SK-N-DZ (cell line): ENCODE measurements at regions not wholly inside any gene's neighbourhood (a gene's known extent, or its start where the extent isn't known, plus 50 kb on each side); places are given as distances from the start of the nearest gene placed in this dataset.
"Not testable (repeated sequence)": the region's sequence is repeated elsewhere in the genome, so short reads cannot be mapped to it uniquely, and the experiment has no call there.

Source experiments
- DNase-seq: peaks from one replicate; pipeline ENCODE4 v3.0.0-alpha.2; 2015; ENCODE audit warnings: low spot score

DNA sequence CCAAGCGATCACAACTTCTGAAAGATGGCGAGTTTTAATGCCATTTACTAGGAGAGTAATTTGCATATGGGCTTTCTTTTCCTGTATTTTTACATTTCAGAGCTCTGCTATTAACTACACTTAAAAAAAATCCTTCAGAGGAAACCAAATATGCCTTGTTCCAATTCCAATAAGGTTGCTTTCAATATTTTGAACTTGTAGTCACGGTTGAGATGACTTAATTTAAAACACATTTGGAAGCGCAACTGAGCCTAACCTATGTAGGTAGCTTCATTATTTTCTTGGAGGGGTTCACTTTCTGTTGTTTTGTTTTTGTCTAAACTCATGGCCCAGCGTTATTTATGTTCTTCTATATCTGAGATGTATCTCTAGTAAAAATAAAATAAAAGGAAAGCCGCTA lies 93.4 kb downstream of the BLID start:
- no peak for DNase-seq

DNA sequence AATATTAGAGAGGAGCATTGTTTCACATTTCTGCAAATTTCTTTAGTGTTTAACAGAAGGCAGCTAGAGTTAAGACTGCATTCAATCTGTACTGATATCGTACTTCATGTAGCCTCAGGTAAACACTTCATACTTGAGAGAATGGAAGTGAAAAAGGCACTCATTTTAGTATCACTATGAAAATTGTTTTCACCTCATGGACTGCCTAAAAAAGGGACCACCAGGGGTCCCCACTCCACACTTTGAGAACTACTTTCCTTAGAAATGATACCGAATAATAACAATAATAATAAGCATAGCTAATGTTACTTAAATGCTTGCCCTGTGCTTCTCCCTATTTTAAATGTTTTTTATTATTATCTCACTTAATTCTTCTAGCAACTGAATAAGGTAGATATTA lies 95.1 kb downstream of the BLID start:
- DNase-seq, result no peak

DNA sequence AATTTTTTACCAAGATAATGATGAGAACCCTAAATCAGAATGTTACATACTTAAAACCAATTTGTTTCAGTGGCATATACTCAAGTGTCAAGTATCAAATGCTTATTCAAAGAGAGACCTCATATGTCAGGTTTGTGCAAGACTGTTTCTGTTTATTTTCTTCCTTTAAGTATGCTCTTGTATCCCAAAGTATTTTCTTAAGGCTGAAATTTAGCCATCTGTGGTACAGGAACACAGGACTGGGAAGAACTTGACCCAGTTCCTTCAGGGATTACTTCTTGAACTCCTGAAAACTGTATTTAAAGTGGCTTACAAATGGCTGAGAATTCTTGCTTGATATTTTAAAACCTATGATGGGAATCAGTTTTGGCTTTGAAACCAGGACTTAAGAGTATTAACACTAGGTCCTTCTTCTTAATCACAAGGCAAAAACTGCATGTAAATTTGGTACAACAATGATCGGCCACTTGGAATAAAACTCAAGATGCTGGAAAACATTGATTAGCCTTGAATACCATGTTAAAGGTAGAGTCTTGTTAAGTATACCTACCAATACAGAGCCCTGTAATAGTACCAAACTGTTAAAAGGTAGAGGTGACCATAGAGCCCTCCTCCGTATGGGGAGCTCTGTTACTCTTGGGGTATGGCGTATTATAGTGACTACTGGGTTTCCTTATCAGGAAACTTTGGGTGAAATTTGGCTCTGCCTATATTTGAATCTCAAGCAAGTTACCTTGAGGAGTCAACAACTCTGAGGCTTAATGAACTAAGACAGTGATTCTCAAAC lies 95.9 kb downstream of the BLID start:
- DNase-seq, result no peak

DNA sequence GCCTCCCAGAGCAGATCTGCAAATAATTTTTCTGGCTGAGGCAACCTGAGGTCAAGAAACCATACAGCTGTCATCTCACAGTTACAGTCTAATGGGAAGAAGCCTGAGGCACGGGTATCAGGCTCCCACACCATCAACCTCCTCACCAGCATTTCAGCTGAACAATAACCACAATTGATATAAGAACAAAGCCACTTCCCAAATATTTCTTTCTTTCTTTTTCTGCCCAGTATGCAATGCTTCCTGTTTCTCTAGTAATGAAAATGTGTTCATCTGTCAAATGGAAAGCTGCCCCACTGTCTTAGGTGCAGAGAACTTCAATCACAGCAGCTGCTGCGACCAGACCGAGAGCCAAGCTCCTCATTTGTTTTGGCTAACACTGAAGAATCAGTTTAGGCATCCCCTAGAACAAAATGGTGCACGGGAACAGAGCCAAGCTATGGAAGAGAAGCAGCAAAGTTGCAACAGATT lies 108.4 kb downstream of the BLID start:
- DNase-seq, result no peak

DNA sequence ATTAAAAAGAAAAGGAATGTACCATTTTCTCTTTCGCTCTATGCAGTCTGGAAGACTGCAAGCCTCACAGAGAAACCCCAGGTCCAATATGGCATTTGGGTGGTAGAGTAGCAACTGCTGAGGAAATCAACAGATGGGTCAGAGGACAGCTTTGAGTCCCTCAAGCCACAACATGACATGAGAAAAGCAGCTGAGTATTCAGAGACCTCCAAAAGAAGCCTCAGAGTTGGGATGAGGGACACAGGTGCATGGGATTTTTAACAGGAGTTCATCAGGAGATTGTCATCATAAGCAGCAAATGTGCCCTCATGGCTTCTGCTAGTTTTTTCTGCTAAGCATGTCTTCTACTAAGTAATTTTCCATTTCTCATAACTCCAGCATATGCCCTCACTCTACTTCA lies 111.6 kb downstream of the BLID start:
- DNase-seq, result no peak

DNA sequence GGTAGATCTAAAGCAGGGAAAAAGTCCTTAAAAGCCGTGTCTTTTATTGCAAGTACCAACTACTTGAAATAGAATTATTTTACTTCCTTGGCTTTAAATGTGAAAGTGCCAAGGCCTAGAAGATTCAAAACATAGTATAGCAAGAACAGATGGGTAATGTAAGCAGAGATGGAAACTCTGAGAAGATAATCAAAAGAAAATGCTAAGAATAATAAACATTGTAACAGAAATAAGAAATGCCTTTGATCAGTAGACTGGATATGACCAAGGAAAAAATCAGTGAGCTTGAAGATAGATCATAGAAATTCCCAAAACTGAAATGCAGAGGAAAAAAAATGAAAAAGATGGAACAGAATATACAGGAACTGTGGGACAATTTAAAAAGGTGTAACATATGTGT lies 113.1 kb downstream of the BLID start:
- no peak for DNase-seq

DNA sequence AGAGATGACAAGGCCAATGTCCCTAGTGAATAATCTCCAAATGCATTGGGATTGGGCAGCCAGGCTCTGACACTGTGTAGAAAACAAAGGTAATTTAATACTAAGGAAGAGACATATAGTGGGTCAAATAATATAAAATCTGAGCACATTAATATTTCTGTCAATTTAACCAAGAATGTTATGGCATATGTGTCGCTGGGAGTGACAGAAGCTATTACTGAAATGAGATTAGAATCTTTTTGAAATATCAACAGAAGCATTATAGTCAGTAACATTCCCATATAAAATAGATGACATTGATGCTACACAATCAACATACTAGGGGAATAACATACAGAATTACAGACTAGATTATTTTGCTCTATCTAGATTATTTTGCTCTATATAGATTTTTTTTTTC lies 114.0 kb downstream of the BLID start:
- DNase-seq, result no peak

DNA sequence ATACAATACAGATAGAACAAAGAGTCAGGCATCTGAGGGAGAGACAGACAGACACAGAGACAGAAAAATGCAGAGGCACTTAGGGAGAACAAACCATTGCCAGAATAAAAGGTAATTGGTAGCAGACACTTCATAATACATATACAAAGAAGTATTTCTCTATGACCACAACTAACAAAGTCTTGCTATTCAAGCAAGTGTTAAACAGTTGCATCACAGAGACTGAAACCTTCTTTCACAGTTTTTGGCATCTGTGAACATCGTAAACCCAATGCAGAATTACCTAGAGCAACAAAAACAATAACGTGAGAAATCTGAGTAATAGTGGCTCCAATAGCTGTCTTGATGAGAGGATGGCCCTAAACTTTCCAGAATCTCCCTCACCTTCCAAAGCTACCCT lies 116.4 kb downstream of the BLID start:
- no peak for DNase-seq

DNA sequence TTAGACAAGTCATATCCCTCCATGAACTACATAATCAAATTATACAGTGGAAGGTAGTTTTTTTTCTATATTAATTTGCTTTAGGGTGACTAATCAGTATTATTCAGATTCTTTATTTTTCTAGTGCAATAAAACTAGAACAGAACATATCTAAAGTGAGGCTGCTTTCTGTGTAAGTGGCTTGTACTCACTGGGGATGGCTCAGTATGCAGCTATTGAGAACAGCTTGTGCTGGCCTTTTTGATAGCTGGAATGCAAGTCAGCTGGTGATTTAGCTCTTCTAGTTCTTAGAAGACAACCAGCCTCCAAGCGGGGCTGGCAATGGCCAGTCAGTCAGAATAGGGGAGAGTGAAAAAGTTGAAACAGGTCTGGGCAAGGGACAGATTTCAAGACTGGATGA lies 119.4 kb downstream of the BLID start:
- no peak for DNase-seq

DNA sequence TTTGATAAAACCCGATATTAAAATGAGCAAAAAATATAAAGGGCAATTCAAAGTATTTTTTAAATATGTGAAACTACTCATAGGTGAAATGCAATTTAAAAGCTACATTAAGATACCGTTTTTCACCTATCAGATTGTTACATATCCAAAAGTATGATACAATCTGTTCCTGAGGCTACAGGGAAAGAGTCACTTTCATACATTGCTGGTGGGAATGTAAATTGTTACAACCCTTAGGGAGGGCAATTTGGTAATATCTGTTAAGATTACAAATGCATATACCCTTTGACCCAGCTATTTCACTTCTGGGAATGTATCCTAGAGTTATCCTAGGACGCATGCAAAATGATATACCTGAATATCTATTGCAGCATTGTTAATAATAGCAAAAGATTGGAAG lies 132.1 kb downstream of the BLID start:
- no peak for DNase-seq

DNA sequence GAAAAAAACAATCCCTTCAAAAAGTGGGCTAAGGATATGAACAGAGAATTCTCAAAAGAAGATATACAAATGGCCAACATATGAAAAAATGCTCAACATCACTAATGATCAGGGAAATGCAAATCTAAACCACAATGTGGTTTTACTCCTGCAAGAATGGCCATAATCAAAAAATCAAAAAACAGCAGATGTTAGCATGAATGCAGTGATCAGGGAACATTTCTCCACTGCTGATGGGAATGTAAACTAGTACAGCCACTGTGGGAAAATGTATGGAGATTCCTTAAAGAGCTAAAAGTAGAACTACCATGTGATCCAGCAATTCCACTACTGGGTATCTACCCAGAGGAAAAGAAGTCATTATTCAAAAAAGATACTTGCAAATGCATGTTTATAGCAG lies 138.1 kb downstream of the BLID start:
- not testable (repeated sequence) for DNase-seq

DNA sequence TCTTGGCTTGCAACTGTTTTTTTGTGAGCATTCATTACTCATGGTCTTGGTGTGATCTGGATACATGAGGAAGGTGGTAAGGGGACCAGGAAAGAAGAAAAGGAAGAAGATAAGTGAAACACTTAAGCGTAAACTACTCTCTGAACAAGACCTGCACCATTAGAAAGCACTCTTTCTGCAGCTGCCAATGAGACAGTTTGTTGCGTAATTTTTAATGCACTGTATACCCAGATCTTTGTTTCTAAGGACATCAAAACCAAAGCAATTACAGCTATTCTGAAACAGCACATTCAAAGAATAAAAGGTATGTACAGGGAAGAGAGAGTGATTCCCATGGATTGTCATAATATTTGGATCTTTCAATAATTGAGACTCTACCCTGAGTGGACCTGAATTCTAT lies 147.4 kb downstream of the BLID start:
- no peak for DNase-seq

DNA sequence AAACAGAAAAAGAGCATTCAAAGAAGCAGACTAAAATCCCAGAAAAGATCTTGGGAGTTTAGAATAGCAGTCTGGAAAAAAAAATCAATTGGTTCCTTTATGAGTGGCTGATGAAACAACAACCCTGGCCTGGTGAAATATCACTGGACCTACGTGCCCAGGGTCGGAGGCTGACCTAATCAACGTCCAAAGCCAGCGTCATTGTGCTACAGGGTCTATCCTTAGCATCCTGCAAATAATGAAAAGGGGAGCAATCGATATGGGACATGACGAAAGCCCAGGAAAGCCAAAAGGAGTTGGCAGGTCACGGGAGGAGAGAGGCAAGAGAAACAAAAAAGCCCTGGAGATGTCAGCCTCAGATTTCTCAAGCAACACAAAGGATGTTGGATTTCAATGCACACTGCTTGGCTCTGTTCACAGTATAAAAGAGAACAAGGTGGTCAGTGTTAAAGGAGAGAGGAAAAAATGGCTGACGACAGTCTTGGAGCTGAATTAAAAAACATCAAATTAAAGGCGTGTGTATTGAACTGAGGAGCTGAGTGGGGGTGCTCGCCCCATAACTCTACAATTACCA lies 148.8 kb downstream of the BLID start:
- no peak for DNase-seq

DNA sequence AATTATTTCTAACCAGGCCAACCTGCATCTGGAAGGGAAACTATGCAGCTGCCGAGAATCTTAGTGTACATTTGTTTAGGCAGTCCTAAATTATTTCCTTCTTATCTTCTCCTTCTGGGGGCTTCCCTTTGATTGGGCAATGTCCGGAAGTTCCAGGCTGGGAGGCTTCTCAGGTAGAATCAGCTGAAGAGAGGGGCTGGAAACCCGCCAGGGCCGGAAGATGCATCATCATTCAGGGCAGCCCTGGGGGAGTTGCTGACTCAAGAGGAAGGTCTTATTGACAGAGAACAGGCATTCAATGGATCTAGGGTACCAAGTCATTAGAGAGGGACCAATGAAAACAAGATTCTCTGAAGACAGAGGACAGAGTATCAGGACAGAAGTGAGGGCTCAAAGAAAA lies 150.7 kb downstream of the BLID start:
- DNase-seq, result peak; percentile 1

DNA sequence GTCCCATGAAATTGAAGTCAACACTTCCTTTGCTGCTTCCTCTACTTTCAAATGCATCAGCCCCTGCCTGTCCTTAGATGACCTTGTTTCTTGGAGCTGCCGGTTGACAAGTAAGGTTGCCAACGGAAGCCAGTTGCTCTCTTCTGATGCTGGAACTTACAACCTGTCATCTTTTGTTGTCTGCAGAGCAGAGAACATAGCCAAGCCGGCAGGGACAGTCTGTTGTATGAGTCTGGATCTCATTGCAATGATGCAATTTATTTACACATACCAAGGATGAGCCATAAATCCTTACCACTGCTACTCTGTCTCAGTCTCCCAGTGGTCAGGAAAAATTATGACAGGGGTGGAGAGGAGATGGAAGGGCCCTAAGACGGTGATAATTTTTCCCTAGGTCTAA lies 151.4 kb downstream of the BLID start:
- DNase-seq, result peak; percentile 69

DNA sequence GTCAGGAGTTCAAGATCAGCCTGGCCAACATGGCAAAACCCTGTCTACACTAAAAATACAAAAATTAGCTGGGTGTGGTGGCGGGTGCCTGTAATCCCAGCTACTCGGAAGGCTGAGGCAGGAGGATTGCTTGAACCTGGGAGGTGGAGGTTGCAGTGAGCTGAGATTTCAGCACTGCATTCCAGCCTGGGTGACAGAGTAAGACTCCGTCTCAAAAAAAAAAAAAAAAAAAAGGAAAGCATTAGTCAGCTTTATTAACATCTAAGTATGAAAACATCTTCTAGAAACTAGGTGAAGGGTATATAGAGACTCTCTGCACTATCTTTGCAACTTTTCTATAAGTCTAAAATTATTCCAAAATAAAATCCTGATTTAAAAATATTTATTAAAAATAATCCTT lies 152.2 kb downstream of the BLID start:
- DNase-seq, result not testable (repeated sequence)

DNA sequence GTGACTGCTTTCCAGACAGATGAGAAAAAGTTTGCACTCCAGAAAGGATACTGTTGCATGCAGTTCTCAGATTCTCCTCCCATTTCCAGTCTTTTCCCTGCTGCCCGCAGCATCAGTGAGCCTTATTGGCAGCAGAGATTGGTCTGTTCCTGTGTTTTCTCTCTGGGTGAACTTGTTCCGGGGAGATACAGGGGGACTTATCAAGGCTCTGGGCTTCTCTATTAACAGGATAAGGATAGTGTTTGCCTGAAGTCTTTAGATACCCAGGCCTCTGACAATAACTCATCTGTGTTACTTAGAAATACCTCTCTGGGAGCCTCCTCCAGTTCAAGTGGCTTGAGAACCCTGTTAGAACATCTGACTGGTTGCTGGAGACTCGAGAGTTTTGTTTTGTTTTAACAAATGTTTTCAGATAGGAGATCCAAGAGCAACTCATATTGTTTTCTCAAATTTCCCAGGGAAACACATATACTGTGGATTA lies 154.7 kb downstream of the BLID start:
- no peak for DNase-seq

DNA sequence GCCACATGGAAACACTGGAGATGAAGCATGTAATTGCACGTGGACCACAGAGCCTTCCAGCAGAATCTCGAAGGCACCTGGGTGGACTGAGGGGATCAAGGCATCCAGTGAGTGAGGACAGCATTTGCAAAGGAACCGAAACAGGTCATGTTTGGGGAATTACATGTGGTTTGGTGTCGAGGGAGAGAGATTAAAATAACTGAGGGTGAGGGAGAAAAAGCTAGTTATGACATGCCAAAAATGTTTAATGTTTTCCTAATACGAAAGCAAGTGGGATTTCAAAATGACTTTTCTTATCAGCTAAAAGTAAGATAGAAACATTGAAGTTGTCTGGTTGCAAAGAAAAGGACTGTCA lies 157.1 kb downstream of the BLID start:
- no peak for DNase-seq

DNA sequence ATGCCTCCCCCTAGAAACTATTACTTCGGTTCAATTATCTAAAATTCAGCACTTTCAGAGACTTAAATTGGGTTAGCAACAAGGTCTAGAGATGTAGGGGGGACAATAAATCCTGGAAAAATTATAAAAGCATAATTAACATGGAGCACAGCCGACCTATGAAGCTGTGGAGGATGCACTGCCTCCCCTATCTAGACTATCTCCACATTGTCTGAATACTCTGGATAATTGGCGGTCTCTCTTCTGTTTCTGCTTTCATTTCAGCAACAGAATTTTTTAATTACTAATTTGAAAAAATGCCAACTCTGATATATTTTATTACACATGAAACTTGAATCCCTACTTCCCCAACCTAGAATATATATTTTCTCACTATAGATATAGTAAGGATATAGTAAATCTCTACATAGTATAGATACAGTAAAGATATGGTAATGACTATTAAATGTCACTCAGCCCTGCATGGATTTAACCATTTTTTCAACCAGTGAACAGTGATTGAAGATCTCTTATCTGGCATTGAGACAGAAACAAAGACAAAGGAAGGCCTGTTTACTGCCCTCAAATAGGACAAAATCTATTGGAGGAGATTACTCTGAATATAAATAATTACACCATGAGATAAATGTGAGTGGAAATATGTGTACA lies 157.6 kb downstream of the BLID start:
- no peak for DNase-seq

DNA sequence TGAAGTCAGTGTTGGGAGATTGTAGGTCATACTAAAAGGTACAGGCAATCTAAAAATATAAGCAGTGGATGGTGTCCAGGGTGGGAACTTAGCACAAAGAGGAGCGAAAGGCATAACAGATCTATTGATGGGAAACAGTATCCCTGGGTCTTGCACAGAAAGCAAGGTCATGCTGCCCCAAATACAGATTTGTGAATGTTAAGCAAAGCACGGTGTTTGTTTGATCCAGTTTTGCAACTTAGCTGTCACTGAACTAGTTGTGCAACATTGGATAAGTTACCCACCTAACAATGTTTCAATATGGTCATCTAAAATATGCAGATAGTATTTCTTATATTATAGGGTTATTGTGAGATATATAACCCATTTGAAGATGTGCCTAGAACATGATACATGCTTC lies 162.9 kb downstream of the BLID start:
- DNase-seq, result no peak

DNA sequence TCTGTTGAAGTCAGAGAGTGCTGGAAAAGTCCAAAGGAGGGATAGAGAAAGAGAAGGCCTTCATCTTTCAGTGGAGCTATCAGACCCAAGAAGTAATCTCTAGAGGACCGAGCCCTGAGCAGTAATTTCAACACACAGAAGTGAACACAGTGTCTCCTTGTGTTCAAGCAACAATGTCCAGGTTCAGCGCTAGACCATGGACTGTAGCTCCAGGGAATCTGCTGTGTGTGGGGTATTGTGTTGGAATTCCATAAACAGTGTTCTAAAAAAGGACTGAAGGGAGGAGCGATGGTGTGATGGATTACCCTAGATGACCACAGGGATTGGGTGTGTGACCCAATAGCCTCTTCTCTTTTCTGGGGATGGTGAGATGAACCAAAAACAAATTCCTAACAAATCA lies 165.9 kb downstream of the BLID start:
- DNase-seq, result no peak

DNA sequence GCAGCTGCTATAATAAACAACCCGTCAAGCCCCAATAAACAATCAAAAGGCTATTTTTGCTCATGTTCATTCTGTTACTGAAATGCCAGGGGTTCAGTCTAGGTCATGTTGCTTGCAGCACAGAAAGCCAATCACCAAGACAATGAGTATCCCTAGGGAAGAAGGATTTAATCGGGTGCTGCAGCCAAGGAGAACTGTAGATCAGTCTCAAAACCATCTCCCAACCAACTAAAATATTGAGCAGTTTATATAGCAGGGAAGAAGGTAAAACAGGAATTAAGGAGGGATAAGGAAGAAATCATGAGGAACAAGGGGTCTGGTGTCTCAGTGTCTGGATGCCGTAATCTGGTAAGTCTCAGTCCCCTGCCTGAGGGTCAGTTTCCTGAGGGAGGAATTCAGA lies 169.5 kb downstream of the BLID start:
- DNase-seq, result no peak
